ENCODE measurements at regions not wholly inside any gene's neighbourhood (a gene's known extent, or its start where the extent isn't known, plus 50 kb on each side); places are given as distances from the start of the nearest gene placed in this dataset.

GRCh38 chr15:95709959-95710695, 620.4 kb upstream of the NR2F2 start:
- no peak overlapping the region for H2AFZ ChIP-seq
- peaks cover 2% of the 10 kb centered on the region; the same call in 1 of the 3 replicates for H3K9me3 Mint-ChIP-seq
- no peaks in the 10 kb centered on the region for H4K20me1 ChIP-seq (replicated peaks; ENCODE audit: insufficient read depth)
- no peak for DNase-seq (ENCODE audit: low spot score)
- H3K4me2 ChIP-seq, result no peak overlapping the region
- no peak overlapping the region for H3K27ac Mint-ChIP-seq
- TF ChIP-seq EZH2 (IDR thresholded peaks at IDR 0.05; ENCODE audit: low read depth, unreplicated experiment), result no peak
- TF ChIP-seq, protein P1, sequence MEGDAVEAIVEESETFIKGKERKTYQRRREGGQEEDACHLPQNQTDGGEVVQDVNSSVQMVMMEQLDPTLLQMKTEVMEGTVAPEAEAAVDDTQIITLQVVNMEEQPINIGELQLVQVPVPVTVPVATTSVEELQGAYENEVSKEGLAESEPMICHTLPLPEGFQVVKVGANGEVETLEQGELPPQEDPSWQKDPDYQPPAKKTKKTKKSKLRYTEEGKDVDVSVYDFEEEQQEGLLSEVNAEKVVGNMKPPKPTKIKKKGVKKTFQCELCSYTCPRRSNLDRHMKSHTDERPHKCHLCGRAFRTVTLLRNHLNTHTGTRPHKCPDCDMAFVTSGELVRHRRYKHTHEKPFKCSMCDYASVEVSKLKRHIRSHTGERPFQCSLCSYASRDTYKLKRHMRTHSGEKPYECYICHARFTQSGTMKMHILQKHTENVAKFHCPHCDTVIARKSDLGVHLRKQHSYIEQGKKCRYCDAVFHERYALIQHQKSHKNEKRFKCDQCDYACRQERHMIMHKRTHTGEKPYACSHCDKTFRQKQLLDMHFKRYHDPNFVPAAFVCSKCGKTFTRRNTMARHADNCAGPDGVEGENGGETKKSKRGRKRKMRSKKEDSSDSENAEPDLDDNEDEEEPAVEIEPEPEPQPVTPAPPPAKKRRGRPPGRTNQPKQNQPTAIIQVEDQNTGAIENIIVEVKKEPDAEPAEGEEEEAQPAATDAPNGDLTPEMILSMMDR (conservative IDR thresholded peaks at IDR 0.05; ENCODE audit: low read depth in 2 of 2), result no peak
- no peak for TF ChIP-seq POLR2AphosphoS5 (IDR thresholded peaks at IDR 0.05; ENCODE audit: low read depth)
- TF ChIP-seq ZNF462 (CRISPR knock-in tag; IDR thresholded peaks at IDR 0.05), result no peak
- TF ChIP-seq ZNF114 (CRISPR knock-in tag; IDR thresholded peaks at IDR 0.05), result no peak
- TF ChIP-seq STAT1 (IDR thresholded peaks at IDR 0.05; ENCODE audit: unreplicated experiment), result no peak
- TF ChIP-seq, protein P2, sequence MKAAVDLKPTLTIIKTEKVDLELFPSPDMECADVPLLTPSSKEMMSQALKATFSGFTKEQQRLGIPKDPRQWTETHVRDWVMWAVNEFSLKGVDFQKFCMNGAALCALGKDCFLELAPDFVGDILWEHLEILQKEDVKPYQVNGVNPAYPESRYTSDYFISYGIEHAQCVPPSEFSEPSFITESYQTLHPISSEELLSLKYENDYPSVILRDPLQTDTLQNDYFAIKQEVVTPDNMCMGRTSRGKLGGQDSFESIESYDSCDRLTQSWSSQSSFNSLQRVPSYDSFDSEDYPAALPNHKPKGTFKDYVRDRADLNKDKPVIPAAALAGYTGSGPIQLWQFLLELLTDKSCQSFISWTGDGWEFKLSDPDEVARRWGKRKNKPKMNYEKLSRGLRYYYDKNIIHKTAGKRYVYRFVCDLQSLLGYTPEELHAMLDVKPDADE (IDR thresholded peaks at IDR 0.05), result no peak
- no peak for TF ChIP-seq NANOG (IDR thresholded peaks at IDR 0.05; ENCODE audit: borderline replicate concordance)
- TF ChIP-seq ZNF331 (CRISPR knock-in tag; IDR thresholded peaks at IDR 0.05; ENCODE audit: low read depth), result no peak
- no peak for TF ChIP-seq EZH2phosphoT487 (IDR thresholded peaks at IDR 0.05; ENCODE audit: unreplicated experiment)
- TF ChIP-seq CREB1 (CRISPR knock-in tag; IDR thresholded peaks at IDR 0.05; ENCODE audit: low read depth), result no peak
- TF ChIP-seq, protein P3, sequence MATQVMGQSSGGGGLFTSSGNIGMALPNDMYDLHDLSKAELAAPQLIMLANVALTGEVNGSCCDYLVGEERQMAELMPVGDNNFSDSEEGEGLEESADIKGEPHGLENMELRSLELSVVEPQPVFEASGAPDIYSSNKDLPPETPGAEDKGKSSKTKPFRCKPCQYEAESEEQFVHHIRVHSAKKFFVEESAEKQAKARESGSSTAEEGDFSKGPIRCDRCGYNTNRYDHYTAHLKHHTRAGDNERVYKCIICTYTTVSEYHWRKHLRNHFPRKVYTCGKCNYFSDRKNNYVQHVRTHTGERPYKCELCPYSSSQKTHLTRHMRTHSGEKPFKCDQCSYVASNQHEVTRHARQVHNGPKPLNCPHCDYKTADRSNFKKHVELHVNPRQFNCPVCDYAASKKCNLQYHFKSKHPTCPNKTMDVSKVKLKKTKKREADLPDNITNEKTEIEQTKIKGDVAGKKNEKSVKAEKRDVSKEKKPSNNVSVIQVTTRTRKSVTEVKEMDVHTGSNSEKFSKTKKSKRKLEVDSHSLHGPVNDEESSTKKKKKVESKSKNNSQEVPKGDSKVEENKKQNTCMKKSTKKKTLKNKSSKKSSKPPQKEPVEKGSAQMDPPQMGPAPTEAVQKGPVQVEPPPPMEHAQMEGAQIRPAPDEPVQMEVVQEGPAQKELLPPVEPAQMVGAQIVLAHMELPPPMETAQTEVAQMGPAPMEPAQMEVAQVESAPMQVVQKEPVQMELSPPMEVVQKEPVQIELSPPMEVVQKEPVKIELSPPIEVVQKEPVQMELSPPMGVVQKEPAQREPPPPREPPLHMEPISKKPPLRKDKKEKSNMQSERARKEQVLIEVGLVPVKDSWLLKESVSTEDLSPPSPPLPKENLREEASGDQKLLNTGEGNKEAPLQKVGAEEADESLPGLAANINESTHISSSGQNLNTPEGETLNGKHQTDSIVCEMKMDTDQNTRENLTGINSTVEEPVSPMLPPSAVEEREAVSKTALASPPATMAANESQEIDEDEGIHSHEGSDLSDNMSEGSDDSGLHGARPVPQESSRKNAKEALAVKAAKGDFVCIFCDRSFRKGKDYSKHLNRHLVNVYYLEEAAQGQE (IDR thresholded peaks at IDR 0.05; ENCODE audit: unreplicated experiment), result no peak
- TF ChIP-seq JUNB (IDR thresholded peaks at IDR 0.05; ENCODE audit: unreplicated experiment), result no peak
- H3K79me2 ChIP-seq (replicated peaks; ENCODE audit: insufficient read depth), result no peaks in the 10 kb centered on the region
- no peaks in the 10 kb centered on the region for H3K36me3 ChIP-seq (ENCODE audit: insufficient read depth)
- H3K36me3 Mint-ChIP-seq (ENCODE audit: low read depth), result no peaks in the 10 kb centered on the region
- no peak overlapping the region for H3K27ac ChIP-seq (ENCODE audit: low read depth)
- H3F3A ChIP-seq (replicated peaks; ENCODE audit: low read depth), result no peaks in the 10 kb centered on the region
- H3K9me2 ChIP-seq (ENCODE audit: insufficient read depth), result peaks cover 11% of the 10 kb centered on the region; the same call in 1 of the 2 replicates
- no peaks in the 10 kb centered on the region for H3K4me1 Mint-ChIP-seq
- no peaks in the 10 kb centered on the region for H3K27me3 ChIP-seq (ENCODE audit: insufficient read depth)
- H3K4me3 Mint-ChIP-seq, result no peak overlapping the region
- no peaks in the 10 kb centered on the region for H3K4me1 ChIP-seq (ENCODE audit: insufficient read depth)
- no peak for ATAC-seq
- H3K4me3 ChIP-seq, result no peak overlapping the region
- H3K27me3 Mint-ChIP-seq (ENCODE audit: insufficient read depth, low read depth, poor library complexity), result peaks cover 3% of the 10 kb centered on the region
